Thyroid gland (tissue), 4 donors: ENCODE measurements at regions not wholly inside any gene's neighbourhood (a gene's known extent, or its start where the extent isn't known, plus 50 kb on each side); places are given as distances from the start of the nearest gene placed in this dataset.

ENCODE experiments used
- DNase-seq, 2 donors: peaks; one replicate each; pipeline ENCODE4 v3.0.0-alpha.2; 2019
- H3K27ac ChIP-seq, 3 donors: fragments of 200-600 bp; sonication (generic); 1 replicate in 2 of 3; 2 replicates in 1 of 3; pipeline ENCODE4 v1.5.1; 2016 to 2019; ENCODE audit warnings: mild to moderate bottlenecking in 1 of 3, moderate library complexity in 1 of 3
- H3K27me3 ChIP-seq: fragments of 200-600 bp; sonication (generic); one replicate; pipeline ENCODE4 v1.5.1; 2019
- H3K36me3 ChIP-seq, 2 donors: fragments of 200-600 bp; sonication (generic); one replicate each; pipeline ENCODE4 v1.5.1; 2016 to 2019
- H3K4me1 ChIP-seq, 2 donors: fragments of 200-600 bp; sonication (generic); one replicate each; pipeline ENCODE4 v1.5.1; 2017 to 2019
- H3K4me3 ChIP-seq, 3 donors: fragments of 200-600 bp; sonication (generic); replicated peaks in 1 of 3; 1 replicate in 2 of 3; 2 replicates in 1 of 3; pipeline ENCODE4 v1.5.1; 2016; ENCODE audit warnings: mild to moderate bottlenecking in 1 of 3
- H3K9me3 ChIP-seq: fragments of 200-600 bp; sonication (generic); one replicate; pipeline ENCODE4 v1.5.1; 2017
- CTCF ChIP-seq, 6 experiments: fragments of 200-600 bp in 3 of 6; fragments of 450-650 bp in 3 of 6; sonication (generic) in 3 of 6; IDR thresholded peaks; one replicate each; pipeline ENCODE4 v1.5.1; 2016 to 2019; ENCODE audit warnings: antibody characterized with exemption in 6 of 6, mild to moderate bottlenecking in 2 of 6, inconsistent platforms in 1 of 6, moderate library complexity in 1 of 6
- POLR2A ChIP-seq, 2 donors: fragments of 450-650 bp; IDR thresholded peaks; one replicate each; pipeline ENCODE4 v1.6.1; 2017; ENCODE audit warnings: antibody characterized with exemption in 2 of 2, mild to moderate bottlenecking in 2 of 2, moderate library complexity in 1 of 2
- WGBS, 2 donors: methylation state at CpG; one replicate each; pipeline ENCODE4 v1.1.5; 2017; 5-methylcytosine and 5-hydroxymethylcytosine counted together
- intact Hi-C: fragments of 100-400 bp; cut with DNase I; formaldehyde crosslinking; loops from one replicate; pipeline ENCODE4 v1.15.1; 2023

- DNase-seq: no peak
- 94 to 95% methylated on average over 8 of the region's 8 CpGs for WGBS, 2 donors
These were observed 151.5 kb downstream of the CCDC34 start for GRCh38 chr11:27211370-27212127.

DNA sequence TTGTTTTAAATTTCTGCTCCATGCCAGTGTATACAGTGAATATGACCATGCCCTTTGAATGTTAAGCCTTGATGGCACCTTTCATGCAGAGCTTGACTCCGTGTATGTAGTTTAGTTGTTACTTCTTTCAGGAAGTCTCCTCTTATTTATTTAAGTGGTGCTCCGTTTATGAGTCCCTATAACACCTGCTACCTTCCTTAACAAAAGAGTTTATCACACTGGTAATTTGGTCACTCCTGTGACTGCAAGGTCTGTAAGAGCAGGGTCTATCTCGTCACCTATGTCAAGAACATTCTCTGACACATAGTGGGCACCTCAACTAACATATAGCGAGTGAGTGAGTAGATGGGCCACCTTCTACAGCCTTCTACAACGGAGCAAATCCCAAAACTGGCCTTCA lies 152.5 kb downstream of the CCDC34 start:
- Histone ChIP-seq H3K9me3 (no peaks in the 10 kb centered on the region), H3K36me3 (no peaks in the 10 kb centered on the region), H3K27ac (no peak overlapping the region), H3K4me1 (peaks cover under 1 to 9% of the 10 kb centered on the region in 2 donors), H3K4me3 (no peak overlapping the region), H3K27me3 (no peaks in the 10 kb centered on the region)
- intact Hi-C loops: no loop called here
- DNase-seq: no peak
- 73% methylated on average over 5 of the region's 5 CpGs for WGBS, 2 donors
- TF ChIP-seq POLR2A (IDR thresholded peaks at IDR 0.05) (no peak), CTCF (IDR thresholded peaks at IDR 0.05) (no peak)

More at GRCh38 chr11:27211370-27212127, 151.5 kb downstream of the CCDC34 start:
- H3K4me1 ChIP-seq: peaks cover 11 to 19% of the 10 kb centered on the region in 2 donors
- H3K27me3 ChIP-seq: no peaks in the 10 kb centered on the region
- H3K36me3 ChIP-seq: no peaks in the 10 kb centered on the region
- intact Hi-C loops: no loop called here
- no peak overlapping the region for H3K4me3 ChIP-seq
- no peak for TF ChIP-seq POLR2A (IDR thresholded peaks at IDR 0.05)
- peak in 1 of 6 experiments; percentile 9 for TF ChIP-seq CTCF (IDR thresholded peaks at IDR 0.05)
- no peaks in the 10 kb centered on the region for H3K9me3 ChIP-seq
- no peak overlapping the region for H3K27ac ChIP-seq

- no peaks in the 10 kb centered on the region for H3K27me3 ChIP-seq
- DNase-seq: no peak
- intact Hi-C loops: no loop called here
- TF ChIP-seq POLR2A (IDR thresholded peaks at IDR 0.05) (no peak), CTCF (IDR thresholded peaks at IDR 0.05) (no peak)
- H3K4me3 ChIP-seq: no peak overlapping the region
- no peaks in the 10 kb centered on the region for H3K36me3 ChIP-seq
- no peak overlapping the region for H3K27ac ChIP-seq
- H3K9me3 ChIP-seq: no peaks in the 10 kb centered on the region
- peaks cover 0 to 8% of the 10 kb centered on the region in 2 donors for H3K4me1 ChIP-seq
These were observed 153.4 kb downstream of the CCDC34 start for GRCh38 chr11:27209562-27210005.

DNA sequence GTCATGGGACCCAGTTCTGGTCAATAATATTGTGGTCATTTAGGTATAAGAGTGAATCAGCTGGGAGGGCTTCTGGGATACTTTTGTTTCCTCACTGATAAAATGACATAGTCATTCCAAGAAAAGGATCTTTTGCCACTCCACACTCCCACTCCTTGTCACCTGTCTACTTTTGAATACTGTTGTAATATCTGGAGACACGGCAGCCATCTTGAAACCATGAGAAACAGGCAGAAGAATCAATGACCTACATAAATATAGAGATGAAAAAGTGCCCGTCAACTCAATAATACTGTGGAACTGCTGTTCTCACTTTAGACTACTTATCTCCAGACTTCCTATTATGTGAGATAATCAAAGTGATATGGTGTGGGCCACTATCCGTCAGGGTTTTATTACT lies 154.2 kb downstream of the CCDC34 start:
- no peaks in the 10 kb centered on the region for H3K9me3 ChIP-seq
- H3K36me3 ChIP-seq: no peaks in the 10 kb centered on the region
- DNase-seq: no peak
- no peak overlapping the region for H3K27ac ChIP-seq
- WGBS, 2 donors: 96 to 97% methylated on average over 3 of the region's 3 CpGs
- H3K4me1 ChIP-seq: peaks cover 0 to 8% of the 10 kb centered on the region in 2 donors
- TF ChIP-seq POLR2A (IDR thresholded peaks at IDR 0.05) (no peak), CTCF (IDR thresholded peaks at IDR 0.05) (no peak)
- no peak overlapping the region for H3K4me3 ChIP-seq
- H3K27me3 ChIP-seq: no peaks in the 10 kb centered on the region
- intact Hi-C loops: no loop called here

DNA sequence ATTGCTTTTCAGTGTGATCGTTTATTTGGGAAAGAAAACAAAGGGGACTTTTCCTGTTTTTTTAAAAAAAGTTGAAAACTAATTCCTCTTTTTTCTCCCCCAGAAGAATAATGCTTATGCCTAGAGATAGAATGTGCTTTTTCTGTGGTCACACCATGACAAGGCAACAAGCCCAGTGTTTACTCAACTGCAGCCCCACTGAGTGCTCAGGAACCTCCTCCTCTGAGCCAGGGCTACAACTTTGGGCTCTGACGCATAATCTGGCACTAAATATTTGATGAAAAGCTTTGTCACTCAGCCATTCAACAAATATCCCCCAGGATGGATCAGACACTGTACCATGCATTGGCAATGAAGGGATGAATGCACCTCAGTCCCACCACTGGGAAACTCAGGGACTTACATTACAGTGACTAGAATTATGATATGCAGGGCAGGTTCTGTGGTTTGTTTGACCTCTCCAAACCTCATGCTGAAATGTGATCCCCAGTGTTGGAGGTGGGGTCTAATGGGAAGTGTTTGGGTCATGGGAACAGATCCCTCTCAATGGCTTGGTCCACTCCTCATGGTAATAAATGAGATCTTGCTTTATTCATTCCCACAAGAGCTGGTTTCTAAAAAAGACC lies 155.9 kb downstream of the CCDC34 start:
- WGBS, 2 donors: 82 to 87% methylated on average over 2 of the region's 2 CpGs
- Histone ChIP-seq H3K9me3 (no peaks in the 10 kb centered on the region), H3K27me3 (no peaks in the 10 kb centered on the region), H3K36me3 (no peaks in the 10 kb centered on the region), H3K27ac (no peak overlapping the region), H3K4me1 (peaks cover 0 to 1% of the 10 kb centered on the region in 2 donors), H3K4me3 (no peak overlapping the region)
- no peak for DNase-seq
- TF ChIP-seq CTCF (IDR thresholded peaks at IDR 0.05) (no peak), POLR2A (IDR thresholded peaks at IDR 0.05) (no peak)
- intact Hi-C loops: no loop called here
